ENCODE measurements at regions not wholly inside any gene's neighbourhood (a gene's known extent, or its start where the extent isn't known, plus 50 kb on each side); places are given as distances from the start of the nearest gene placed in this dataset.

DNA sequence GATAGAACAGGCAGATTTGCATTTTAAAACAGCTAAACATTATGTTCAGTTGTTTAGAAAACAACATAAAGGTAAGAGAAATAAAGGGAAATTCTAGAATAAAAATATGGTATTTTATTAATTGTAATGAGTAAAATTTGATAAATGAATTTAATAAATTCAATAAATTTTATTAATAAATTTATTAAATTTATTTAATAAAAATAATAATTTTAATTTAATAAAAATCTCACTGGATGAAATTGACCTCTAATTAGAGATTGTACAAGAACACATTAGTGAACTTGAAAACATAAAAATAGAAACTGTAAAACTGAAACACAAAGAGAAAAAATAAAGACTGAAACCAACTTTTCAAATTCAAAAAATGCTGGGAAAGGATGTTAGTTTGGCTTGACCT lies 605.7 kb upstream of the LRRC4C start:
- H3K27me3 Mint-ChIP-seq (ENCODE audit: low read depth in 3 of 3), result peaks cover 0 to 2% (median 0%) of the 10 kb centered on the region in 3 donors
- peaks cover 9 to 48% (median 22%) of the 10 kb centered on the region in 6 donors for H3K9me3 Mint-ChIP-seq
- H3K27ac Mint-ChIP-seq, result no peak overlapping the region
- DNase-seq, result no peak
- no peak overlapping the region for H3K4me3 Mint-ChIP-seq
- H3K36me3 Mint-ChIP-seq, result no peaks in the 10 kb centered on the region
- H3K4me1 Mint-ChIP-seq, result no peaks in the 10 kb centered on the region

GRCh38 chr11:42066113-42066512 lies 606.7 kb upstream of the LRRC4C start:
- Mint-ChIP-seq H3K27ac (no peak overlapping the region), H3K4me3 (no peak overlapping the region), H3K36me3 (no peaks in the 10 kb centered on the region), H3K9me3 (peaks cover 6 to 43% (median 26%) of the 10 kb centered on the region in 6 donors), H3K4me1 (no peaks in the 10 kb centered on the region), H3K27me3 (ENCODE audit: low read depth in 3 of 3) (peaks cover 0 to 2% (median 0%) of the 10 kb centered on the region in 3 donors)
- no peak for DNase-seq

DNA sequence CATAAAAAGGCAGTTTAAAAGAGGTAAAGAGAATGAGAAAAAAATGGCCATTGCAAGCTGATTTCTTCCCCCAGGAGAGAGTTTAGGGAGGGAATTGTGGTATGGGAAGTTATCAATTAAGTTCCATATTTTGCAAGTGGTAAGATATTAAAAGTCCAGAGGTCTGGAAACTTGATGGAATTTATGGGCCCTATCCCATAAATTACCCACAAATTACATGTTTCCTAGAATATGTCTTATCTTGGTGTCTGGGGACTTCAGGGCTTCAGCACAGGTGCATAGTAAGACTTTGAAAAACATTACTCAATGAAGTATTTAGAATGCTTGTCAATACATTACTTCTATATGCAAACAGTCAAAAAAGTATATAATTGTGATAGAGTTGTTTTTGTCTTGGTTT lies 614.9 kb upstream of the LRRC4C start:
- no peak for DNase-seq
- Mint-ChIP-seq H3K4me1 (no peaks in the 10 kb centered on the region), H3K27ac (no peak overlapping the region), H3K4me3 (no peak overlapping the region), H3K36me3 (no peaks in the 10 kb centered on the region), H3K27me3 (ENCODE audit: low read depth in 3 of 3) (no peaks in the 10 kb centered on the region), H3K9me3 (peaks cover 10 to 64% (median 22%) of the 10 kb centered on the region in 6 donors)

- DNase-seq, result no peak
- H3K36me3 Mint-ChIP-seq, result no peaks in the 10 kb centered on the region
- H3K27ac Mint-ChIP-seq, result no peak overlapping the region
- peaks cover 12 to 61% (median 18%) of the 10 kb centered on the region in 6 donors for H3K9me3 Mint-ChIP-seq
- H3K27me3 Mint-ChIP-seq (ENCODE audit: low read depth in 3 of 3), result no peaks in the 10 kb centered on the region
- no peaks in the 10 kb centered on the region for H3K4me1 Mint-ChIP-seq
- H3K4me3 Mint-ChIP-seq, result no peak overlapping the region
Observed at GRCh38 chr11:42075180-42075579, 615.7 kb upstream of the LRRC4C start.

GRCh38 chr11:42077794-42078193 lies 618.3 kb upstream of the LRRC4C start:
- no peak for DNase-seq
- Mint-ChIP-seq H3K4me1 (no peaks in the 10 kb centered on the region), H3K27me3 (ENCODE audit: low read depth in 3 of 3) (no peaks in the 10 kb centered on the region), H3K9me3 (peaks cover 8 to 54% (median 17%) of the 10 kb centered on the region in 6 donors), H3K36me3 (no peaks in the 10 kb centered on the region), H3K4me3 (no peak overlapping the region), H3K27ac (no peak overlapping the region)

- H3K4me1 Mint-ChIP-seq, result no peaks in the 10 kb centered on the region
- H3K27me3 Mint-ChIP-seq (ENCODE audit: low read depth in 3 of 3), result no peaks in the 10 kb centered on the region
- no peak for DNase-seq
- peaks cover 0 to 3% (median 0%) of the 10 kb centered on the region in 3 donors for H3K36me3 Mint-ChIP-seq
- no peak overlapping the region for H3K4me3 Mint-ChIP-seq
- H3K9me3 Mint-ChIP-seq, result peaks cover 7 to 48% (median 29%) of the 10 kb centered on the region in 6 donors
- no peak overlapping the region for H3K27ac Mint-ChIP-seq
Observed at GRCh38 chr11:42085736-42086135, 626.3 kb upstream of the LRRC4C start.

DNA sequence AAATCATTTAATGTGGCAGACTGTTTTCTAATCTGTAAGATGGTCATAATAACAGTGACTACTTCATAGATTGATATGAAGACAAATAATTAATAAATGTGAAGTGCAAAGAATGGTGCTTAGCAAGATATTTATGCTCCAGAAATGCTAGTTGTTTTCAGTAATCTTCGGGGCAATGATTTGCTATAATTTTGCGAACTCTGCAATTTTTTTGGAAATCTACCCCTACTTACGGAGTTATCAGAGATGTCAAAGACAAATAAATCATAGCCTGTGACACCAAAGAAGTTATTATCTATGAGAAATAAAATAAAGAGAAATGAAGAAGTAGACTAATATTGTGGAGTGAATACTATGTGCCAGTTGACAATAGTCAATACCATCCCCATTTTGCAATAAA lies 634.1 kb upstream of the LRRC4C start:
- peaks cover 20 to 49% (median 30%) of the 10 kb centered on the region in 6 donors for H3K9me3 Mint-ChIP-seq
- no peaks in the 10 kb centered on the region for H3K4me1 Mint-ChIP-seq
- H3K36me3 Mint-ChIP-seq, result no peaks in the 10 kb centered on the region
- H3K27me3 Mint-ChIP-seq (ENCODE audit: low read depth in 3 of 3), result no peaks in the 10 kb centered on the region
- H3K27ac Mint-ChIP-seq, result no peak overlapping the region
- no peak overlapping the region for H3K4me3 Mint-ChIP-seq
- DNase-seq, result no peak

GRCh38 chr11:42098075-42098474 lies 638.6 kb upstream of the LRRC4C start:
- DNase-seq, result no peak
- no peak overlapping the region for H3K27ac Mint-ChIP-seq
- no peak overlapping the region for H3K4me3 Mint-ChIP-seq
- peaks cover 11 to 30% (median 22%) of the 10 kb centered on the region in 6 donors for H3K9me3 Mint-ChIP-seq
- no peaks in the 10 kb centered on the region for H3K4me1 Mint-ChIP-seq
- H3K27me3 Mint-ChIP-seq (ENCODE audit: low read depth in 3 of 3), result no peaks in the 10 kb centered on the region
- H3K36me3 Mint-ChIP-seq, result no peaks in the 10 kb centered on the region

- Mint-ChIP-seq H3K27ac (no peak overlapping the region), H3K27me3 (ENCODE audit: low read depth in 3 of 3) (peaks cover 0 to 3% (median 2%) of the 10 kb centered on the region in 3 donors), H3K4me3 (no peak overlapping the region), H3K9me3 (peaks cover 9 to 53% (median 14%) of the 10 kb centered on the region in 6 donors), H3K36me3 (peaks cover 0 to 4% (median 0%) of the 10 kb centered on the region in 3 donors), H3K4me1 (no peaks in the 10 kb centered on the region)
- no peak for DNase-seq
Observed at GRCh38 chr11:42112866-42113265, 653.4 kb upstream of the LRRC4C start.

GRCh38 chr11:42114927-42115326 lies 655.5 kb upstream of the LRRC4C start:
- Mint-ChIP-seq H3K9me3 (peaks cover 9 to 48% (median 22%) of the 10 kb centered on the region in 6 donors), H3K4me1 (no peaks in the 10 kb centered on the region), H3K27ac (no peak overlapping the region), H3K27me3 (ENCODE audit: low read depth in 3 of 3) (peaks cover 0 to 2% (median 0%) of the 10 kb centered on the region in 3 donors), H3K36me3 (no peaks in the 10 kb centered on the region), H3K4me3 (no peak overlapping the region)
- DNase-seq, result no peak

GRCh38 chr11:42138454-42138853 lies 679.0 kb upstream of the LRRC4C start:
- Mint-ChIP-seq H3K4me1 (no peaks in the 10 kb centered on the region), H3K4me3 (no peak overlapping the region), H3K27me3 (ENCODE audit: low read depth in 3 of 3) (no peaks in the 10 kb centered on the region), H3K36me3 (peaks cover 0 to 3% (median 0%) of the 10 kb centered on the region in 3 donors), H3K27ac (no peak overlapping the region), H3K9me3 (peaks cover 12 to 52% (median 29%) of the 10 kb centered on the region in 6 donors)
- no peak for DNase-seq

GRCh38 chr11:42145311-42145710 lies 685.9 kb upstream of the LRRC4C start:
- Mint-ChIP-seq H3K36me3 (peaks cover 0 to 3% (median 0%) of the 10 kb centered on the region in 3 donors), H3K4me1 (no peaks in the 10 kb centered on the region), H3K9me3 (peaks cover 22 to 71% (median 36%) of the 10 kb centered on the region in 6 donors), H3K27ac (no peak overlapping the region), H3K4me3 (no peak overlapping the region), H3K27me3 (ENCODE audit: low read depth in 3 of 3) (no peaks in the 10 kb centered on the region)
- DNase-seq, result no peak

DNA sequence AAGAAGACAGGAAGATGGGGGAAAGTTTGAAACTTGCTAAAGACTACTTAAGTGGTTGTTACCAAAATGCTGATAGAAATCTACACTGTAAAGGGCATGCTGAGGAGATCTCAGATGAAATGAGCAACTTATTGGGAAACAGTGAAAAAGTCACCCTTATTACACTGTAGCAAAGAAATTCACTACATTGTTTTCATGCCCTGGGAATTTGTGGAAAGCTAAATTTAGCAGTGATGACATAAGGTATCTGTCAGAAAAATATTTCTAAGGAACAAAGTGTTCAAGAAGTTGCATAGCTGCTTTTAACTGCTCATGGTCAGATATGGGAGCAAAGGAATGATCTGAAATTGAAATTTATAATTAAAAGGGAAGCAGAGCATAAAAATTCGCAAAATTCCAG lies 702.4 kb upstream of the LRRC4C start:
- H3K27me3 Mint-ChIP-seq (ENCODE audit: low read depth in 3 of 3), result peaks cover 0 to 2% (median 0%) of the 10 kb centered on the region in 3 donors
- no peak overlapping the region for H3K27ac Mint-ChIP-seq
- no peak for DNase-seq
- H3K36me3 Mint-ChIP-seq, result no peaks in the 10 kb centered on the region
- H3K9me3 Mint-ChIP-seq, result peaks cover 6 to 45% (median 26%) of the 10 kb centered on the region in 6 donors
- H3K4me1 Mint-ChIP-seq, result no peaks in the 10 kb centered on the region
- no peak overlapping the region for H3K4me3 Mint-ChIP-seq

- DNase-seq, result no peak
- H3K9me3 Mint-ChIP-seq, result peaks cover 8 to 47% (median 24%) of the 10 kb centered on the region in 6 donors
- no peaks in the 10 kb centered on the region for H3K27me3 Mint-ChIP-seq (ENCODE audit: low read depth in 3 of 3)
- H3K4me3 Mint-ChIP-seq, result no peak overlapping the region
- peaks cover 0 to 5% (median 0%) of the 10 kb centered on the region in 3 donors for H3K36me3 Mint-ChIP-seq
- H3K4me1 Mint-ChIP-seq, result no peaks in the 10 kb centered on the region
- H3K27ac Mint-ChIP-seq, result no peak overlapping the region
Observed at GRCh38 chr11:42169191-42169590, 709.7 kb upstream of the LRRC4C start.

DNA sequence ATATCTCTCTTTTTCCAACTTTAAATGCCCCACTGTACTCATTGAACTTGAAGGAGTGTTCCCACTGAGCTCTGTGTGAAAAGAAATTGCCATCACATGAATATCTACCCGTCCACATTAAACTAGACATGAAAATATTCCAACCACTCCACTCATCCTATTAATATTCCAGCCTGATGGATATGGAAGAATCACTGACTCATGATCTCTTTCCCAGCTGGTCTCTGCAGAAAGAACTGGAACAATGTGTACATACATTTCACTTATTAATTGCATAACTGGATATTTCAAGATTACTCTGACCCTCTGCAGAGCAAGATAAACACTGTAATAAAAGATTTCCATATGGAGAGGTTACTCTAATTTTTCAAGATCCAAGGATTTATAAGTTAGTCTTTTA lies 711.1 kb upstream of the LRRC4C start:
- H3K27me3 Mint-ChIP-seq (ENCODE audit: low read depth in 3 of 3), result peaks cover 0 to 1% (median 0%) of the 10 kb centered on the region in 3 donors
- H3K36me3 Mint-ChIP-seq, result peaks cover 0 to 10% (median 0%) of the 10 kb centered on the region in 3 donors
- no peaks in the 10 kb centered on the region for H3K4me1 Mint-ChIP-seq
- no peak for DNase-seq
- peaks cover 10 to 55% (median 28%) of the 10 kb centered on the region in 6 donors for H3K9me3 Mint-ChIP-seq
- H3K4me3 Mint-ChIP-seq, result no peak overlapping the region
- H3K27ac Mint-ChIP-seq, result no peak overlapping the region

All from immature natural killer cell (primary cell).